ENCODE measurements at regions not wholly inside any gene's neighbourhood (a gene's known extent, or its start where the extent isn't known, plus 50 kb on each side); places are given as distances from the start of the nearest gene placed in this dataset.

DNA sequence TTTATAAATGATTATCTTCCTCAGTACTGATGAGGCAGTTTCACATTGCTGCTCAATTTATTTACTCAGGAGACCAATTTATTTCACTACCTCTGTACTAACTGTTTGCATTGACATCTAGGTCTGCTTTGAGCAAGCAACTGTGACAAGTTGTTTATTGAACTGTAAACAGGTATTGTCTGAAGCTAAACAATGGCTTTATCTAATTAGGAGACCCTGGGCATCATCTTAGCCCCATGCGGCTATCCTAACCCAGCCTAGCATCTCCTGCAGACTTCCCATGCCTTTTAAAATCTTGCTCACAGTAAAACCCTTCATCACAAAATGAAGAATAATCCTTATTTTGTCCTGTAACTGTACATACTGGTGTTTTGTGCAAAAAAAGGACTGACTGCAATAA lies 348.2 kb downstream of the RWDD3 start:
- TF ChIP-seq, protein P1, sequence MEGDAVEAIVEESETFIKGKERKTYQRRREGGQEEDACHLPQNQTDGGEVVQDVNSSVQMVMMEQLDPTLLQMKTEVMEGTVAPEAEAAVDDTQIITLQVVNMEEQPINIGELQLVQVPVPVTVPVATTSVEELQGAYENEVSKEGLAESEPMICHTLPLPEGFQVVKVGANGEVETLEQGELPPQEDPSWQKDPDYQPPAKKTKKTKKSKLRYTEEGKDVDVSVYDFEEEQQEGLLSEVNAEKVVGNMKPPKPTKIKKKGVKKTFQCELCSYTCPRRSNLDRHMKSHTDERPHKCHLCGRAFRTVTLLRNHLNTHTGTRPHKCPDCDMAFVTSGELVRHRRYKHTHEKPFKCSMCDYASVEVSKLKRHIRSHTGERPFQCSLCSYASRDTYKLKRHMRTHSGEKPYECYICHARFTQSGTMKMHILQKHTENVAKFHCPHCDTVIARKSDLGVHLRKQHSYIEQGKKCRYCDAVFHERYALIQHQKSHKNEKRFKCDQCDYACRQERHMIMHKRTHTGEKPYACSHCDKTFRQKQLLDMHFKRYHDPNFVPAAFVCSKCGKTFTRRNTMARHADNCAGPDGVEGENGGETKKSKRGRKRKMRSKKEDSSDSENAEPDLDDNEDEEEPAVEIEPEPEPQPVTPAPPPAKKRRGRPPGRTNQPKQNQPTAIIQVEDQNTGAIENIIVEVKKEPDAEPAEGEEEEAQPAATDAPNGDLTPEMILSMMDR (IDR thresholded peaks at IDR 0.05; ENCODE audit: low read depth, low read length) = no peak
- no peak for TF ChIP-seq EZH2phosphoT487 (IDR thresholded peaks at IDR 0.05; ENCODE audit: low read depth)
